Prostate gland (tissue), 2 donors: ENCODE measurements at regions not wholly inside any gene's neighbourhood (a gene's known extent, or its start where the extent isn't known, plus 50 kb on each side); places are given as distances from the start of the nearest gene placed in this dataset.

Source experiments
- DNase-seq: peaks from one replicate; pipeline ENCODE4 v3.0.0-alpha.2; 2019; ENCODE audit warnings: low spot score
- H3K27ac ChIP-seq, 2 donors: fragments of 200-600 bp; sonication (generic); 2 replicates each; pipeline ENCODE4 v1.5.1; 2017 to 2019
- H3K27me3 ChIP-seq: fragments of 200-600 bp; sonication (generic); replicated peaks from 2 replicates; pipeline ENCODE4 v1.5.1; 2019; ENCODE audit not compliant: insufficient read depth
- H3K36me3 ChIP-seq, 2 donors: fragments of 200-600 bp; sonication (generic); 1 replicate in 1 of 2; 2 replicates in 1 of 2; pipeline versions ENCODE4 v1.5.1 to v1.8.1; 2017 to 2019
- H3K4me1 ChIP-seq: fragments of 200-600 bp; sonication (generic); replicated peaks from 2 replicates; pipeline ENCODE4 v1.5.1; 2019
- H3K4me3 ChIP-seq, 2 donors: fragments of 200-600 bp; sonication (generic); 2 replicates each; pipeline ENCODE4 v1.5.1; 2017 to 2019
- H3K9me3 ChIP-seq: fragments of 200-600 bp; sonication (generic); 2 replicates; pipeline ENCODE4 v1.5.1; 2017
- CTCF ChIP-seq, 4 experiments: fragments of 200-600 bp in 2 of 4; fragments of 450-650 bp in 2 of 4; sonication (generic) in 2 of 4; IDR thresholded peaks; 1 replicate in 3 of 4; 2 replicates in 1 of 4; pipeline ENCODE4 v1.5.1; 2016 to 2019; ENCODE audit warnings: antibody characterized with exemption in 4 of 4, mild to moderate bottlenecking in 2 of 4, moderate library complexity in 2 of 4
- POLR2A ChIP-seq: fragments of 450-650 bp; IDR thresholded peaks from one replicate; pipeline ENCODE4 v1.6.1; 2016; ENCODE audit warnings: antibody characterized with exemption, mild to moderate bottlenecking
- POLR2AphosphoS5 ChIP-seq: sonication (generic); formaldehyde crosslinking; IDR thresholded peaks from one replicate; pipeline ENCODE4 v1.6.1; 2017; ENCODE audit warnings: antibody characterized with exemption
- WGBS: methylation state at CpG from one replicate; pipeline ENCODE4 v1.1.5; 2018; 5-methylcytosine and 5-hydroxymethylcytosine counted together
- intact Hi-C: fragments of 100-400 bp; cut with DNase I; formaldehyde crosslinking; loops from one replicate; pipeline ENCODE4 v1.14.2; 2022

GRCh38 chr14:30078811-30079402, 151.3 kb upstream of the PRKD1 start:
- no peaks in the 10 kb centered on the region for H3K27me3 ChIP-seq
- H3K9me3 ChIP-seq: no peaks in the 10 kb centered on the region
- intact Hi-C loops: no loop called here
- H3K4me1 ChIP-seq: no peaks in the 10 kb centered on the region
- no peaks in the 10 kb centered on the region for H3K36me3 ChIP-seq
- no peak overlapping the region for H3K27ac ChIP-seq
- WGBS: 86% methylated on average over 8 of the region's 8 CpGs
- TF ChIP-seq CTCF (IDR thresholded peaks at IDR 0.05) (no peak), POLR2AphosphoS5 (no peak), POLR2A (no peak)
- no peak overlapping the region for H3K4me3 ChIP-seq
- DNase-seq: no peak

- intact Hi-C loops: no loop called here
- Histone ChIP-seq H3K27ac (no peak overlapping the region), H3K9me3 (no peaks in the 10 kb centered on the region), H3K27me3 (no peaks in the 10 kb centered on the region), H3K36me3 (no peaks in the 10 kb centered on the region), H3K4me1 (no peaks in the 10 kb centered on the region), H3K4me3 (no peak overlapping the region)
- TF ChIP-seq POLR2A: no peak
- DNase-seq: no peak
- 55% methylated on average over 1 of the region's 1 CpG for WGBS
Observed at GRCh38 chr14:30082486-30082885, 154.8 kb upstream of the PRKD1 start.

GRCh38 chr14:30084811-30085210, 157.2 kb upstream of the PRKD1 start:
- H3K27ac ChIP-seq: no peak overlapping the region
- WGBS: 84% methylated on average over 3 of the region's 3 CpGs

GRCh38 chr14:30085943-30086342, 158.3 kb upstream of the PRKD1 start:
- Histone ChIP-seq H3K27me3 (no peaks in the 10 kb centered on the region), H3K9me3 (no peaks in the 10 kb centered on the region), H3K36me3 (no peaks in the 10 kb centered on the region), H3K27ac (no peak overlapping the region), H3K4me1 (no peaks in the 10 kb centered on the region), H3K4me3 (no peak overlapping the region)
- 90% methylated on average over 3 of the region's 3 CpGs for WGBS
- intact Hi-C loops: no loop called here
- TF ChIP-seq CTCF (IDR thresholded peaks at IDR 0.05) (no peak), POLR2A (no peak), POLR2AphosphoS5 (no peak)
- no peak for DNase-seq

More at GRCh38 chr14:30084811-30085210, 157.2 kb upstream of the PRKD1 start:
- intact Hi-C loops: no loop called here
- TF ChIP-seq CTCF (IDR thresholded peaks at IDR 0.05): no peak
- TF ChIP-seq POLR2A: no peak
- no peak for TF ChIP-seq POLR2AphosphoS5
- DNase-seq: no peak
- H3K9me3 ChIP-seq: no peaks in the 10 kb centered on the region
- H3K27me3 ChIP-seq: no peaks in the 10 kb centered on the region
- H3K36me3 ChIP-seq: no peaks in the 10 kb centered on the region
- H3K4me1 ChIP-seq: no peaks in the 10 kb centered on the region
- H3K4me3 ChIP-seq: no peak overlapping the region

- Histone ChIP-seq H3K27ac (no peak overlapping the region), H3K4me1 (no peaks in the 10 kb centered on the region), H3K27me3 (no peaks in the 10 kb centered on the region), H3K36me3 (no peaks in the 10 kb centered on the region), H3K9me3 (no peaks in the 10 kb centered on the region), H3K4me3 (no peak overlapping the region)
- WGBS: 91% methylated on average over 4 of the region's 4 CpGs
- TF ChIP-seq POLR2AphosphoS5 (no peak), CTCF (IDR thresholded peaks at IDR 0.05) (no peak), POLR2A (no peak)
- DNase-seq: no peak
- intact Hi-C loops: no loop called here
Observed at GRCh38 chr14:30088620-30089019, 161.0 kb upstream of the PRKD1 start.
